LNCAP (cell line): ENCODE measurements at regions not wholly inside any gene's neighbourhood (a gene's known extent, or its start where the extent isn't known, plus 50 kb on each side); places are given as distances from the start of the nearest gene placed in this dataset.

Source experiments
- CTCF ChIP-seq: fragments of 450-650 bp; IDR thresholded peaks from 2 replicates; pipeline ENCODE4 v1.5.1; 2017; ENCODE audit warnings: mild to moderate bottlenecking

- no peak for TF ChIP-seq CTCF
These were observed 425.5 kb upstream of the PKDCC start for GRCh38 chr2:41622301-41622700.

- TF ChIP-seq CTCF = no peak
These were observed 420.9 kb upstream of the PKDCC start for GRCh38 chr2:41626936-41627335.

GRCh38 chr2:41634686-41635085 is 413.1 kb upstream of the PKDCC start:
- no peak for TF ChIP-seq CTCF

GRCh38 chr2:41644936-41645335 is 402.9 kb upstream of the PKDCC start:
- no peak for TF ChIP-seq CTCF

- TF ChIP-seq CTCF = no peak
These were observed 400.3 kb upstream of the PKDCC start for GRCh38 chr2:41647468-41648050.

GRCh38 chr2:41657226-41657625 is 390.6 kb upstream of the PKDCC start:
- no peak for TF ChIP-seq CTCF

- no peak for TF ChIP-seq CTCF
These were observed 388.1 kb upstream of the PKDCC start for GRCh38 chr2:41659758-41660157.

GRCh38 chr2:41662461-41662860 is 385.4 kb upstream of the PKDCC start:
- TF ChIP-seq CTCF = no peak
